HS-5 (cell line): ENCODE measurements at regions not wholly inside any gene's neighbourhood (a gene's known extent, or its start where the extent isn't known, plus 50 kb on each side); places are given as distances from the start of the nearest gene placed in this dataset.
"Not testable (repeated sequence)": the region's sequence is repeated elsewhere in the genome, so short reads cannot be mapped to it uniquely, and the experiment has no call there.

Experiments used
- DNase-seq: peaks from one replicate; pipeline ENCODE4 v3.0.0-alpha.2; 2012; ENCODE audit warnings: low read depth

DNA sequence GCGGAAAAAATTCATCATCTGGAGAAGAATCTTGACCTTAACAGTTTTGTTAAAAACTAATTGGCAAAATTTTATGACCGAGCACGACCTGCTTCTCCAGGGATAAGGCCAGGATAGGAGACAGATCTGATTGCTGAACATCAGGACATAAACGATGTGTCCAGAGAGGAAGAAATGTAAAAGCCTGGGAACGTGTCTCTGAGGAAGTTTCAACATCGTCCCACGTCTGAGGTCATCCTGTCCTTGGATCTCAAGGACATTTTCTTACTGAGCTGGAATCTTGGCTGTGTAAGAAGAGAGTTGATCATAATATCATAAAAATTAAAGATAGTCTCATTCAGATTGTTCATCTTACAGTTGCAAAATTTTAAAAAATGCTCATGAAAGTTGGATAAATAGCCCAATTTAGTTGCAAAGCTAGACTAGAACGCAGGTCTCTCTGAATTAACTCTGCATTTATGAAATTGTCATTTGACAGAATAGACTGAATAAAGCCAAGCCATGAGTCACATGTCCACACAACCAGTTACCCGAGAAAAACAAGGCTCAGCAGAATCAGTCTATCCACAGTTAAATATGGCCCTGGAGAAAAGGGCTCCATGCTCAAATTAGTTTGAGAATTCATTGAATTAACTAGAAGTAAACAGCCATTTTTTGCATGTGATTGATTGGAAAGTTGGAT is 120.0 kb upstream of the EGFR start:
- DNase-seq: no peak

- DNase-seq: no peak
These were observed 117.0 kb upstream of the EGFR start for GRCh38 chr7:54901840-54902239.

DNA sequence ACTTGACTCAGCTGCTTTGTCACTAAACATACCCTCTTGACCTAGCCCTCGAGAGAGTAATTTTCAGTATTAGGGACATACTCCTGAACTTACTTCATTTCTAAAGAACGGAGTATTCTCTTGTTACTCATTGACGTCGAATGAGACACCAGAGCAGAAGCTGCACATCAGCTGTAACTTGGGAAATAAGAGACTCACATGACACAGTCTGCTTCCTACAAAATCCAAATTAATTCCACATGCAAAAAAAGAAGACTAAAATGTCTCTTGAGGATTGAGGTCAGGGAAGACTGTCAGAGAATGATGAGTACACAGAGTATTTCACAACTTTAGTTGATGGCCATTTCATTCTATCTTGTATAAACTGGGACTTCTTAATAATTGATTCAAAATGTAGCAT is 114.7 kb upstream of the EGFR start:
- DNase-seq: peak; percentile 85

DNA sequence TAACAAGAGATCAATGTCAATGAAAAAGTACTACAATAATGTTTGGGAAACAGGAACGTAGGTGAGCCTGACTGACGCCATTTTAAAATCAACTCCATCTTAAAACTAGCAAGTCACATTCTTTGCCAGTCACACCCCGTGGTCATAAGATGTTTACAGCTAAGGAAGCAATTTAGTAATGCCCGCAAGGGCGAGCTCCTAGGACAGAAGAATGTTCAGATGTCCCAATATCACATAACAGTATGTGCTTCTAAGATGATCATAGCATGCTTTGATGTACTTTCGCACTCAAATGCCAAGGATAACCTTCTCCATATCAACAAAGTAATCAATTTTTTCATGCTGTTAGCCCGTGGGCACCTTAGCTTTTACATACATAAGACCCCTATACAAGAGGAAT is 113.8 kb upstream of the EGFR start:
- no peak for DNase-seq

GRCh38 chr7:54906963-54907362 is 111.9 kb upstream of the EGFR start:
- DNase-seq: no peak

- no peak for DNase-seq
These were observed 110.8 kb upstream of the EGFR start for GRCh38 chr7:54907981-54908380.

GRCh38 chr7:54908760-54909438 is 109.9 kb upstream of the EGFR start:
- no peak for DNase-seq

DNA sequence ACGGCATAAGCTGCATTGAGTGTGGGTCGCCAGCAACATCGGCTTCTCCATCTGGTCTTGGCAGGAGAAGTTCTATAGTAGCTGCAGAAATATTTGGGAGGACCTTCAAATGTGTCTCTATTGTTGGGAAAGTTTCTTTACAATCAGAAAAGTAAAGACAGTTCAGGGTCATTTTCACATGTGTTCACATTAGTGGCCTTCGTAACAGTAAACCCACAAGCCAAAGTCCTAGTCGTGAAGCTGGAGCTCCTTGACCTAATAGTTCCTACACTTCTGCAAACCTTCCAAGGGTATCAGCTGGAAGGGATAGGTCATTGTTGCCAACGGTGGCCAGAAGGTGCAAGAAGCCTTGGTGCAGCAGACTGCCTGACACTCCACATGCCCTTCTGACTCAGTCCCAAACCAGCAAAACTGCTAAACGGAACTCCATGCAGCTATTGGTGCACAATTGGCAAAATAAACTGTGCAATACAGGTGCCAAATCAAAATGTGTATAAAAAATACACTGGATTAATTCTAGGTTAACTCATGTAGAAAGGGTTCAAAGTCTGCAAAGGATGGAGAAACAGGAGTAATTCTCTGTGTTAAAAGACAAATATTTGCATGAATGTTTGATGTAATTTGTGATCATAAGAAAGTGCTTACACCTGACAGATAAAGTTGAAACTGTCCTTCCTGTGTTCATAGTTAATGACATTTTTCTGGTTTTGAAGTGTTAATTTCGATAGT is 102.8 kb upstream of the EGFR start:
- DNase-seq: no peak

GRCh38 chr7:54917613-54918391 is 101.0 kb upstream of the EGFR start:
- DNase-seq: no peak

GRCh38 chr7:54921116-54921515 is 97.7 kb upstream of the EGFR start:
- DNase-seq: no peak

GRCh38 chr7:54931532-54931931 is 87.3 kb upstream of the EGFR start:
- no peak for DNase-seq

- peak; percentile 5 for DNase-seq
These were observed 85.8 kb upstream of the EGFR start for GRCh38 chr7:54932818-54933543.

- no peak for DNase-seq
These were observed 85.2 kb upstream of the EGFR start for GRCh38 chr7:54933643-54934042.

GRCh38 chr7:54940748-54941147 is 78.1 kb upstream of the EGFR start:
- no peak for DNase-seq

DNA sequence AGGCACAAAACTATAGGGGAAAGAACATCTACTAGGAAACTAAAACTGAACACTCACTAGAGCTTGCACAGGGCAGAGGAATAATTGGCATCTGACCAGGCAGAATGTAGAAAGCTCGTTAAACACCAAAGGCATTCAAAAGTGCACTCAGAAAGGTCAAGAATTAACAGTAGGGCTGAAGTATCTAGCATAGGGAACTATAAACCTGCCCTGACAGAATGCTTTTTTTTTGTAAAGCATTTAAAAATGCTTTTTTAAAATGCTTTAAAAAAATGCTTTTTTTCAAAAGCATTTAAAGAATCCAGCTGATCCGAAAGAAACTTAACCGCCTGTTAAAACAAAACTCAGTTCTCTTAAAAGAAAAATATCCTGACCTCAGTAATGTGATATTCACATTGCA is 74.6 kb upstream of the EGFR start:
- DNase-seq: no peak

DNA sequence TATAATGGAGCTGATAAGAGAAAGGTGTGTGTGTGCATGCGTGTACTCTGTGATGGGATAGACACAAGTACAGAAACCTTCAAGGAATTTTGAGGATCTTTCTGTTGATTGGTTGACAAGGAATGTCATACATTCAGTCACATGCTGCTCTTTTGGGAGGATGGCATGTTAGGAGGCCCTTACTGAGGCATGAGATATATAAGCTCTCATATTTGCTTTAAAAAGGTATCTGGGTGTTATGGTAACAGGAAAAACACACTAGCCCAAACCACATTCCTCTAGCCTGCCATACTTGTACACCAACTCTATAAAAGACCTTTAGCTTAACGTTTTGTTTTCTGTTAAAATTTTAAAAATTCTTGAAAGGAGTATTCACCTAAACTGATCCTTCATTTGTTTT is 72.5 kb upstream of the EGFR start:
- no peak for DNase-seq

DNA sequence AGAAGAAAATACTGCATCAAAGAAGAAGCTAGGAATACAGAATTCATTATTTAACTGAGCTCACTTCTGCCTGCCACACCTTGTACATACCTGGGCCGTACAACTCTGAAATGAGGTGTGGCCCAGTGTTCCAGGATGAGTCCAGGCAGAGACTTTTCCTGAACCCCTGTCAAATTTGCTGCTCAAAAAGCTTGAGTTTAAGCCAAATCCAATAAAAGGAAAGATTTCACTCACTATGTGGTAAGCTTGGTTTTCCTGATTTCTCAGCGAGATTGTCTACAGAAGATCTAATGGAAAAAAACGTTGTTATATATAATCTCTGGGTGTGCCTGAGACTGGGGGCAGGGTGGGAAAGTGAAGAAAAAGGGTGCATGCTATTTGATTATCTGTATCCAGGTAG is 72.1 kb upstream of the EGFR start:
- DNase-seq: no peak

GRCh38 chr7:54947266-54947665 is 71.6 kb upstream of the EGFR start:
- DNase-seq: no peak

DNA sequence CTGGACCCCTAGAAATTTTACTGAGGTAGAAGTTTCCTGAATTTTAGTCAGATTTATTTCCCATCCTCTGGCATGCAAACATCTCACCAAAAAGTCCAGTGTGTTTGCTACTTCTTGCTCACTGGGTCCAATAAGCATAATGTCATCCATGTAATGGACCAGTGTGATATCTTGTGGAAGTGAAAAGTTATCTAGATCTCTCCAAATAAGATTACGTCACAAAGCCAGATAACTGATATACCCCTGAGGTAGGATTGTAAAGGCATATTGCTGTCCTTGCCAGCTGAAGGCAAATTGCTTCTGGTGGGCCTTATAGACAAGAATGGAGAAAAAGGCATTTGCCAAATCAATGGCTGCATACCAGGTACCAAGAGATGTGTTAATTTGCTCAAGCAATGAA is 69.3 kb upstream of the EGFR start:
- DNase-seq: not testable (repeated sequence)

DNA sequence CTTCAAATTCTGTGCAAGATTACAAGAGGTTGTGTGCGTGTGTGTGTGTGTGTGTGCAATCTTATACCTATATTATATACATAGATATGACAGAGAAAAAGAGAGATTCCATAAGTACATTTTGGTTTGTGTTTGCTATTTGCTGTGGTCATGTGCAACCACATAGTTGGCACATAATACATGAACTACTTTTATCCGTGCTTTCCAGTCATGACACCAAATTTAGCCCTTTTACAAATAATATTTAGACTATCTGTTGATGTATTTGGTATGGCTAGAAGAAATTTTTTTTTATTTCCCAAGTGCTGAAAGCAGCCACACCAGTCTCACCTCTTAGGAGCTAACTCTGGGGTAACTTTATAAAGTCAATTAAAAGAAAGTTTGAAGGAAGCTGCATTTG is 63.5 kb upstream of the EGFR start:
- DNase-seq: no peak

DNA sequence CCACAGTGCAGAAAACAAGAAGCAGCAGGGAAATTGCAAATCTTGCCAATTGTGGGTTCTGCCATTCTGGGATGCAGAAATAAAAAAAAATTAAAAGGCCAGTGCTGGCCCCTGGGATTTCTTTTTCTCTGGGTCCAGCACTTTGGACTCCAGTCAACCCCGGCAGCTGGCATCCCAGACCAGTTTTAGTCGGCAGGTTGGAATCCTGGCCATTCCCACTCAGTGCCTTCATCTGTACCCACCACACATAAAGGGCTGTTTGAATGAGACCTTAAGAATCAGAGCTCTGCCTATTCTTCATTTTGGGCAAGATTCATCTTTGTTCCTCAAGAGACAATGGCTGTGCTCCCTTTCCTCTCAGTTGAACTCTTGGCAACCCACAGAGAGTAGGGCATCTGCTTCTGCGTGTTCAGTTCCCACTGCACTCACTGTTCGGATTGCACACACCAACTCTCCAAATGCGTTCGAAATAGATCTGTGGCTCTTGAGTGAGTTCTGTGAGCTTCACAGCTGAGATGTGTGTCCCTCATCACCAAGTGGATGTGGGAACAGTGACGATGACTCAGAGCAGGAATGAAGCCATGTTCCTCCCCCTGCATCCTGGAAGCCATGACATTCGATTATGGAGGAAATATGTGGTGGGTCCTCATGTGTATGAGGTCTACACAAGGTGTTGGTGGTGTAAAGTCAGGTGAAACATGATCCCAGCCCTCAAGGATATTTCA is 63.0 kb upstream of the EGFR start:
- DNase-seq: no peak
